HG02938 (cell line): ENCODE measurements at regions not wholly inside any gene's neighbourhood (a gene's known extent, or its start where the extent isn't known, plus 50 kb on each side); places are given as distances from the start of the nearest gene placed in this dataset.
"Not testable (repeated sequence)": the region's sequence is repeated elsewhere in the genome, so short reads cannot be mapped to it uniquely, and the experiment has no call there.

ENCODE experiments used
- ATAC-seq: cut with Tn5 transposase; IDR thresholded peaks from one replicate; pipeline ENCODE4 v1.9.1; 2021; ENCODE audit warnings: mild to moderate bottlenecking, moderate library complexity; ENCODE audit not compliant: unreplicated experiment

DNA sequence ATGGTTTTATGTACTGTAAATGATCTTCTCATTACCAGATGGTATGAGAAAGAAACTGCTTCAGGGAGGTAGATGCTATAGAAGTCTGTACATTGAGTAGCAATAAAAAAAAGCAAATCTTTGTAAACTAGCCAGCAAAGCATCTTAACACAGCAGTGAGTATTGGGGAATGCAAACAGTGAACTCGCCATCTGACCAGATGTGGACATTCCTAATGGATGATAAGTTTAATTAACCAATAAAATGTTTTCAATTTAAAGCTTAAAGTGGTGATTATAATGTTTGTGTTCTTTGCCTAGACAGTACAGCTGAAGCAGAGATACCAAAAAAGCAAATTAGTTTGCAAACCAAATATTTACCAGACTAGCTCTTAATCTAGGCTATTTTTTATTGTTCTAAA, 1144.2 kb downstream of the FAT4 start:
- ATAC-seq, result no peak

DNA sequence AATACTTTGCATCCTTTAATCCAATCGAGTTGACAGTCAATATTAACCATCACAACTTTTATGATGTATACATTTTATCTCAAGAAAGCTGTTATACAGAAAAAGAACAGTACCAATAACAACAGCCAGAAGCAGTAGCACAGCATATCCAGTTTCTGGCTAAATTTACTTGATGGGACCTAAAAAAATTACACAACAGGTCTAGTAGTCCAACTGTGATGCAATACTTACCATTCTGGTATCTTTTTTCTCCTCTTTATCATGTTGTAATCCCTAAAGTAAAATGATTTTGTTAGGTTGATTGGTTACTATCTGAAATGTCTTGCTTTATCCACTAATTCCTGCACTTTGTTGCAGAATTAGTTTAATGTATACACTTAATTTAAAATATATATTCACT, 1150.6 kb downstream of the FAT4 start:
- ATAC-seq, result no peak

DNA sequence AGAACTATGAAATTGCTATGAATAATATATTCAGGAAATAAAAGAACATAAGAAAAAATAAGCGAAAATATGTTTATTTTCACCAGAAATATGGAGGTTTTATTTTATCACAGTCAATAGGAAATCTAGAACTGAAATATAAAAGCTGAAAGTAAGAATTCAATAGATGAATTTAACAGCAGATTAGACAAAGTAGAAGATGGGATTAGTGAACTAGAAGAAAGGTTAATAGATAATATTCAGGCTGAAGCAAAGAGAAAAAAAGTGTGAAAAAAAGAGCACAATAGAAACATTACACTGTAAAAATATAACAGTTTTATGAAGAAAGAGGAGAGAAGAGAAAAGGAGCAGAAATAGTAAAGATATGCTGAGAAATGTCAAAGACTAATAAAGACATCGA, 1152.1 kb downstream of the FAT4 start:
- no peak for ATAC-seq

DNA sequence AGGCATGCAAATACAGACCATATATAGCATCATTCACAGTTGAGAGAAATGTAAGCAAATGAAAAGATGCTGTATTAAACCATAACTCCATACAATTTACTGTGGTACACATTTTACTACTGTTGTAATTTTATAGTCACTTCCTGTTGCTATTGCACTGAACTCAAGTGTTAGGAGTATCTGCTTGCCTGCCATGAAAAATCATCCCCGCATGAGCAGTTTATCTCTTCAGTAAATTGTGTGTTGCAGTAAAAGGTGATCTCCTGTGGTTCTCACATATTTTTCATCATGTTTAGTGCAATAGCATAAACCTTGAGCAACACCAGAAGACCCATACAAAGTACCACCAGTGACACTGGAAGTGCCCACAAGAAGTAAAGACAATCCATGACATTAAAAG, 1153.4 kb downstream of the FAT4 start:
- no peak for ATAC-seq

DNA sequence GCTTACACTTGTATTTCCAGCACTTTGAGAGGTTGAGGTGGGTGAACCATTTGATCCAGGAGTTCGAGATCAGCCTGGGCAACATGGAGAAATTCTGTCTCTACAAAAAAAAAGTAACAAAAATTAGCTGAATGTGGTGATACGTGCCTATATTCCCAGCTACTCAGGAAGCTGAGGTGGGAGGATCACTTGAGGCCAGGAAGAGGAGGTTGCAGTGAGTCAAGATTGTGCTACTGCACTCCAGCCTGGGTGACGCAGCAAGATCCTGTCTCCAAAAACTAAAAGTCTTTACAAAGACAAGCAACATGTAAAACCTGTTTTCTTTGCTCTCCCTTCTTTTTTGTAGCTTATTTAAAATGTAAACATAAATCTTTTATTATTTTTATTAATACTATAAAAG, 1156.1 kb downstream of the FAT4 start:
- no peak for ATAC-seq

DNA sequence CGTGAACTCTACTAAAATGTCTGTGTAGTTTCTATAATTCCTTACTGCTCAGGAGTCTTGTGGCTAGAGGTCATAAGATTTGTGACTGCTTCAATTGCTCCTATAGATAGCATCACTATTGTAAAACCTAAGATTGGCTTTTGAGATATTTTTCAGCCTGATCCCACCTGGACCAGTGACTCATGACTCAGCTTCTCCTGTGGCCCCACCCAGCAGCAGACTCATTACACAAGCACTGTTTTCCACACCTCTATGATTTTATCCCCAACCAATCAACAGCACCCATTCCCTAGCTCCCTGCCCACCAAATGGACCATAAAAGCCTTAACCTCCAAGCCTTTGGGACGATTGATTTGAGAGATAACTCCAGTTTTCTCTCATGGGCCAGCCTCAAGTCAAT, 1157.0 kb upstream of the INTU start:
- ATAC-seq, result no peak

DNA sequence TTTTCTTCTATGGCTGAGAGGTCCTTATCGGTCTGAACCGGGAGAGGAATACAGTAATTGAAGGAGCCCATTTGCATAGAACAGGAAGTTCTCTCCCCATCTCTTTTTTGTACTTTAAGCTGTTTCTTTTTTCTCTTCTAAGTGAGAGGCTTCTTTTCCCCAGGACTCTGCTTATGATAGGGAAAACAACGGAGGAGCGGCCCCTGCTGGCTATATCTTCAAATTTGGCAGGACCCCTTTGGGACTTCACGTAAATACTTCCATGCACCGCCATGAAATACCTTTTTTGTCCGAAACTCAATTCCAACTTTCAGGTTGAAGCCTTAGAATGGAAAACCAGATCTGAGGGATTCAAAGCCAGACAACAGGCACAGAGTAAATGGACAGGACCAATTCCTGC, 1153.0 kb upstream of the INTU start:
- ATAC-seq, result no peak

DNA sequence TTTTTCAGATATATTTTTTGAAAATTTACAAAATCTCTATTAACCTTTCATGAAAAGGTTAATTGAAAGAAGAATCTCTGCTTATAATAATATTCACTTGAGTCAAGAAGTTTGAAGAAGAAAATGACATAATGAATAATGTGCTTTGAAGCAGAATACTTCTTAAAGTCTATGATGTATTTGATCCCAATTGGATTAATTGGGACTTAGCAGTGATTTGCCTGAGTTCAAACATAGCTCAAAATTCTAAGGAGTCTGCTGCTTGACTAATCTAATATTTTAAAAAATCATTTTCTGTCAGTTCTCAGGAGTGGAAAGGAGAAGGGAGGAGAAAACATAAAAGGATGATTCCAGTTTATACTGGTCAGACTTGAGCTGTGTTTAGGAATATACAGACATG, 1150.4 kb upstream of the INTU start:
- no peak for ATAC-seq

DNA sequence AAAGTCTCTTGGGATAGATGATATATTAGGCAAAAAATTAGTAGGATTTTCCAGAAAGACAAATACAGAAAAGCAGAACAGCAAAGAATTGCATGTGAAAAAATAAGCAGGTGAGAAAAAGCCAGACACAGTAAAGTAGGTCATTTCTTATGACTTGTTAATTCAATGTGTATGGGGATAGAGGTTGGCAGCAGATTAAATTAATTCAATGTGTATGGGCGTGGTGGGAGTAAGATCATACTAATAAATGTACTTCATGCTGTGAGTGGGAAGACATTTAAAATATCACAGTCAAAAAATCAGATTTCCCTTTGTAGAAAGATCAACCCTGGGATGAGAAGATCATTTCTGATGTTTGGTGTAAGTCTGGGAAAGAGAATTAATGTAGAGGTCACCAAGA, 1146.4 kb upstream of the INTU start:
- ATAC-seq, result no peak

DNA sequence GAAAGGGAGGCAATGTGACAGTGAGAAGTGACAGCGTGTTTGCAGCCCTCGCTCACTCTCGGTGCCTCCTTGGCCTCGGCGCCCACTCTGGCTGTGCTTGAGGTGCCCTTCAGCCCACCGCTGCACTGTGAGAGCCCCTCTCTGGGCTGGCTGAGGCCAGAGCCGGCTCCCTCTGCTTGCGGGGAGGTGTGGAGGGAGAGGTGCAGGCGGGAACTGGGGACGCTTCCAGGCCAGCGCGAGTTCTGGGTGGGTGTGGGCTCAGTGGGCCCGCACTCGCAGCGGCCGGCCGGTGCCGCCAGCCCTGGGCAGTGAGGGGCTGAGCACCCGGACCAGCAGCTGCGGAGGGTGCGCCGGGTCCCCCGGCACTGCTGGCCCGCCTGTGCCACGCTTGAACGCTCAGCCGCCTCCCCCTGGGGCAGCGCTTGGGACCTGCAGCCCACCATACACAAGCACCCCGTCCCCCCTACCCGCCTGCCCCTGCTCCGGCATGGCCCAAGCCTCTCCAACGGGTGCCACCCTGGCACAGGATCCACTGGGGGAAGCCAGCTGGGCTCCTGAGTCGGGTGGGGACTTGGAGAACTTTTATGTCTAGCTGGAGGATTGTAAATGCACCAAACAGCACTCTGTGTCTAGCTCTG, 1142.8 kb upstream of the INTU start:
- no peak for ATAC-seq

DNA sequence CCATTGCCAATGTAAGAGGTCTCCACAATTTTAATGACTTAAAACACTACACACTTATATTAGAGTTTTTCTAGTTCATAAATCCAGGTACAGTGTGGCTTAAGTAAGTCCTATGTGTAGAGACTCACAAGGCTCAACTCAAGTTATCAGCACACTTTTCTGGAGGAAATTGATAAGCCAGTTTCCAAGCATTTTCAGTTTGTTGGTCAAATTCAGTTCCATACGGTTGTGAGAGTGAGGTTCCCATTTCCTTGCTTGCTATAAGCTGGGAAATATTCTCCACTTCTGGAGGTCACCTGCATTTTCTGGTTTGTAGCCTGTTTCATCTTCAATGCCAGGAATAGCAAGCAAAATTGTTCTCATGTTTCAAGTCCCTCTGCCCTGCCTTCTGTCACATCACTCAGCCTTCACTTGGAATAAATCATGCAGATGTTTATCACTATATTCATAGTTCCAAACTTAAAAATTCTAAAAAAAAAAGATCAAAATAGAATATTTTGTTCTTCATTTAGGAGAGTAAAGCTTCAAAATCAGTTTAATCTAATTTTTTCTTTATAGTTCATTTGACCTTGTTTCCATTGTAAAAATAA, 1137.5 kb upstream of the INTU start:
- no peak for ATAC-seq

DNA sequence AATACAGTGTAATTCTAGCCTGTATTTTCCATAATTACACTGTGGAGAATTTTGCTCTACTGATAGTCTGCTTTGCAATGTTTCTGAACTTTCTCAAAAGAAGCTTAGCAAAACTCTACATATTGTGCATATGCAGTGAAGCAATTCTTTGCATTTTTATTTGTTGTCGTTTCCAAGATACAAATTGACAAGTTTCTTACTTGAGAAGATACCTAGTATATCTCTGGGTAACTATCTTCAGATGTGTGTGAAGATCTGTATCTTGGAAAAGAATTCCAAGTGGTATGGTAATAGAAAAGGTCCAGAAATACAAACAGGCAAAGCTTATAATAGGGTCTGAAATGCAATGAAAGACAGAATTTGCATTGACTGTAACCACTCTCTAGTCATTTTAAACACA, 1119.8 kb upstream of the INTU start:
- ATAC-seq, result no peak

DNA sequence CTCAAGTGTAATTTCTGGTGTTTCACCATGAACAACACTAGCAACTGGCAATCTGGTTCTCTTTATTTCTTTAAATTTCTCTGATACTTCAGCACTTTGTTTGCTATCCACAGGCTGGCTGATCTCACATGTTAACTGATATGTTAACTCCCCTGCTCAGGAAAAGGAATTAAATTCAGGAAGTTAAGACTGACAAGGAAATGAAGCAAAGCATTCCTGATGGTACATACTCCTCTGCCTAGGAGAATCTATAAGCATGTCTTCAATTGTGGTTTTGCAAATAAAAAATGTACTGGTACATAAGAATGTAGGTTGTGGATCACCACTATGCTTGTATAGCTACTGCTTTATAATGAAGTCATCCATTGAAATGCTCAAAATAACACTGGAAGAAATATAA, 1119.2 kb upstream of the INTU start:
- no peak for ATAC-seq

DNA sequence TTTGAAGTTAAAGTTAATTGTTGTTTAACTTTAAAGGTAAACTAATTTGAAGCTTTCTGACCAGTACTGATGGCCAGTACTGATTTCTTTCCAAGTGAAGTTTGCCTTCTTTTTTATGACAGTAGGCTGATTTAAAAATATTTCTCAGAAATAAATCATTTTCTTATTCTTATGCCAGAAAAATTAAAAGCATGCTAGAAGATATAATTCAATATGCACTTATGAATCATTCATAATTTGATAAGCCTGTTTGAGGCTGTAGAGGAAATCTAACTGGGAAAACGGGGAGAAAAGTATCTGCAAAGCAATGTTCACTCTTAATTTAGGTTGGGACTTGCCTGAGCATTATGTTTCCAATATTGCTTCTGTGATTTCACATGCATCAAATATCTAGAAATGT, 1112.0 kb upstream of the INTU start:
- no peak for ATAC-seq

DNA sequence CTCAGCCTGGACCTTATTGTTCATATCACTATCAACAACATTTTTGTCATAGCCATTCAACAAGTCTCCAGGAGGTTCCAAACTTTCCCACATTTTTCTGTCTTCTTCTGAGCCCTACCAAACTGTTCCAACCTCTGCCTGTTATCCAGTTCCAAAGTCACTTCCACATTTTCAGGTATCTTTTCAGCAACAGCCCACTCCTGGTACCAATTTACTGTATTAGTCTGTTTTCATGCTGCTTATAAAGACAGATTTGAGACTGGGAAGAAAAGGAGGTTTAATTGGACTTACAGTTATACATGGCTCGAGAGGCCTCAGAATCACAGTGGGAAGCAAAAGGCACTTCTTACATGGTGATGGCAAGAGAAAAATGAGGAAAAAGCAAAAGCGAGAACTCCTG, 1107.4 kb upstream of the INTU start:
- ATAC-seq, result not testable (repeated sequence)

DNA sequence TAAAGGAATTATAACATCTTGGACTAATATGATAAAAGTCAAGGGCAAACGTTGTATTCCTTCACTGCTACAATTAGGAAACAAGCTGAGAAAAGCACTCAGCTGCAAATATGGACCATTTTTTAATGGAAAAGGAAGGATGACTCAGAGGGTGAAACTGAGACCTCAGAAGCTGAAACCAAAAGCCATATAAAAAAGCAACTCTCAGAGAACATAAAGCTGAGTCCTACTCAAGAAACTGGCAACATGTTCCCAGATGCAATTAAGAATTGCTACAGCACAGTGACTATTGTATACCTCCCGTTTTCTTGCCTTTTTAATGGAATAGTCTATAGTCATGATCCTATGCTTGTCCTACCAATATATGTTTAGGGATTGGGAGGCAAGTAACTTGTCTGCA, 1106.4 kb upstream of the INTU start:
- ATAC-seq, result no peak

DNA sequence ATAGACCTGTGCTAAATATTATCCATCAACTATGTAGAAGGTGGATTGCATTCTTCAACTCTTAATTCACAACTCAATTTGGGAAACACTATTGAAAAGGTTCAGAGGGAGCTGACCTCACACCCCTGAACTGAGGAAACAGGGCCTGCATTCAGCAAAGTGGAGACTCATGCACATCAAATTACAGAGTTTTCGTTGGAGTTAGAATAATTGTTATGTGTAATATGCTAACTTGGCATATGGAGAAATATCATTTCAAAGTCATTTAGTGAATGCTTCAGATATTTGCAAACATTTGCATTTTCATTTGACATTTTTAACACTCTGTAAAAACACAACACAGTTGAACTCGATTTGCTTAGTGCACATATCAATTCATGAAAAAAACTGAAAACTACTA, 1102.8 kb upstream of the INTU start:
- no peak for ATAC-seq

DNA sequence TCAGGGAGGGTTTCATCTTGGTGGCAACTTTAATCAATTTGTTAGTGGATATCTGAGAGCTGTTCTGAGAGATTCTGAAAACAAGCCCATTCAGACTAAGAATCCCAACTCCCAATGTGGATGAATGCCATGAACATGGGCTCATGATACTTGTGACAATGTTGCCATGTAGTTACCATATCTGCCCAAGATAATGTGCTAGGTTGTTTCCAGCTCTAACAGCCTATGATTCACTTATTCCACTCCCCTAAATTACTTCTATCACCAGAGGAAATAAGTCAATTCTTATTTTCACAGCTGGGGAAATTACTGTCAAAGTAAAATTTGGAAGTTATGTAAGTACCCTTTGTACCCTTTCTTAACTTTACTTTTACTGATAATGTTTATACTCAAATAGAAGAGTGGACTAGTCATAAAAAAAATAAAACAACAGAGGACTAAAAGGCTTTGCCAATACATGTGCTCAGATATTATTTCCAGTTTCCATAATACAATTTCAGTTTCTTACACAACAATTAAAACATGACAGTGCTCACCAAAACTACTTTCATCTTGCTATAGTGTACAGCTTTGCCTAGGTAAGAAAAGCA, 1101.7 kb upstream of the INTU start:
- ATAC-seq, result no peak

DNA sequence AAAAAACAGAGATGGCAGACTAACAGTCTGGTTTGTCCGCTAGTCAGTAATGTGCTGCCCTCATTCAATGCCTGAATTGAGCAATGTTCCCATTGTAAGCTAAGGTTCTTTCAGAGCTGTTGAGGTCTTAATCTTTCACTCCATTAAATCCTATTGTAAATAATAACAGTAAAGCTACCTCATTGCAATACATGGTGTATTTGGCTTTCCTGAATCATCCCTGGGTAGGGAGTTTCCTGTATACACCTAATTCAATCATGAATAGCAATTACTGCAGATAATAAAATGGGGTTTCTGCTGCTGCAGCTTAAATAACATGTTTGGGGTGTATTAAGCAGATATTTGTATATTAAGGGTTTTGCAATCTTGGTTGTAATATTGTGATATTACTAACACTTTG, 1100.2 kb upstream of the INTU start:
- ATAC-seq, result no peak

DNA sequence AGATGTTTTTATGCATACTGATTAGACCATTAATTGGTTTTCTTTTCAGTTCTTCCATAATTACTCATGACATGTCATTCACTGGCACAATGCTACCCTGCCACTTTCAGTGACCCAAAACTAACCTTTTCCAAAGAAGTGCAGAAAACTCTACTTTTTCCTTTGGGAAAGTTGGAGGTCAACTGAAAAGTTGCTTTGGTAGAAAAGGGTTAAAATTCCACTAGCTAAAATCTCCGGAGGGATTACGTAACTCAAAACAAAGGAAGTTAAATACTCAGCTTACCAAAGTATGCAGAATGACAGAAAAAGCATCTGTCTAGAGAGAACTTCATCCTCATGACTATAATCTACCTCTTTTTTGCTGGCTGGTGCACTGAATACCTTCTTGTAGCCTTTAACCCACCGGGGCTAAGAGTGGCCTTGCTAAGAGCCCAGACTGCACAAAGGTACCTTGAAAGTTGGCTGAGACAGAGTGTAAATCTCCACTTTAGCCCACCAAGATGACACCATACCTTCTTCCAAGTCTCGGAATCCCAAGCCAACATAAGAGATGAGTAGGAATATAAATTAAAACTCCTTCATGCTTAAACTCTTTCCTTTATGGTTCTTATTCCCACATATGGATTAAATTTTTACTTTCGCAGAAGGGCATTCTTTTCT, 1099.5 kb upstream of the INTU start:
- no peak for ATAC-seq

DNA sequence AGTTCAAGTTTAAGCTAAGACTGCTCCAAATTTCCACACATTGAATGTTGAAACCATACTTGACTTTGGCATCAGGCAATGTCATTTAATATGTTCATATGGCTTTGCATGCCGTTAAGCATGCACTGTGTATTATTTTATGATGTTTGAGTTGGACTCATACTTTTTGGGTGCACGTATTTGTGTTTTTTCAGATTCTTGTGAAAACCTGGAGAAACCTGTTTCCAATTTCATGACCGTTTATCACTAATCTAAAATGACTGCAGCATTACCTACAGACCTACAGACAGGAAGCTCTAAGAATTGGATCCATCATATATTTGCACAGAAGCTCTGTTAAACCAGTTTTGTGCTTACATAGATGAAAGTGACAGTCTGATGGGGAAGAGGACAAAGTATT, 1093.0 kb upstream of the INTU start:
- ATAC-seq, result no peak

DNA sequence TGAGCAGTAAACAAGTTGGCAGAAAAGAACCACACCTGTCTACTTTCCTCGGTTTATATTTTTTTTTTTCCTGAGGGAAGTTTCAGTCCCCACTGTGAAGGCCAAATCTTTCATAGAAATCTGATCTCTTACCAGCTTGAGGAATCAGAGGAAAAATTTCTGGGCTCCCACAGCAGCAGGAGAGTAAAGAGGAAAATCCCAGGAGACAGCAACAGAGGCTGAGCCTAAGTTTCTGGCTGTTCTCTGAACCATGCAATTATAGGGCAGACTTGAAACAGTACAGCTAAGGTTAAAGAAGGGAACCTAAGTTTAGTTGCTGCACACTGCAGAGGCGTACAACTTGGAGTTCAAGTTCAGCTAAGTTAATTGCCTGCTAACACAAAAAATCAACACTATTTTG, 1090.9 kb upstream of the INTU start:
- ATAC-seq, result no peak
